Neural progenitor cell (in vitro differentiated cells): ENCODE measurements at regions not wholly inside any gene's neighbourhood (a gene's known extent, or its start where the extent isn't known, plus 50 kb on each side); places are given as distances from the start of the nearest gene placed in this dataset.

Experiments used
- DNase-seq: peaks from one replicate; pipeline ENCODE4 v3.0.0-alpha.2; 2016; ENCODE audit warnings: low spot score
- H2AFZ ChIP-seq: fragments of 200-600 bp; sonication (generic); replicated peaks from 2 replicates; pipeline ENCODE4 v1.6.1; 2016; ENCODE audit warnings: antibody characterized with exemption
- H3F3A ChIP-seq: fragments of 200-600 bp; sonication (generic); 2 replicates; pipeline ENCODE4 v1.6.1; 2016; ENCODE audit warnings: antibody characterized with exemption, low read depth
- H3K27ac ChIP-seq: fragments of 200-600 bp; sonication (generic); 2 replicates; pipeline ENCODE4 v1.5.1; 2016; ENCODE audit warnings: mild to moderate bottlenecking
- H3K27me3 ChIP-seq: fragments of 200-600 bp; sonication (generic); 2 replicates; pipeline ENCODE4 v1.6.1; 2016; ENCODE audit warnings: mild to moderate bottlenecking, moderate library complexity
- H3K36me3 ChIP-seq: fragments of 200-600 bp; sonication (generic); 2 replicates; pipeline ENCODE4 v1.5.1; 2016
- H3K4me1 ChIP-seq: fragments of 200-600 bp; sonication (generic); 2 replicates; pipeline ENCODE4 v1.6.1; 2016; ENCODE audit warnings: mixed run types
- H3K4me2 ChIP-seq: fragments of 200-600 bp; sonication (generic); 2 replicates; pipeline ENCODE4 v1.6.1; 2016
- H3K4me3 ChIP-seq: fragments of 200-600 bp; sonication (generic); 2 replicates; pipeline ENCODE4 v1.5.1; 2016
- H3K79me2 ChIP-seq: fragments of 200-600 bp; sonication (generic); 2 replicates; pipeline ENCODE4 v1.6.1; 2016; ENCODE audit warnings: low read depth
- H3K9ac ChIP-seq: fragments of 200-600 bp; sonication (generic); 2 replicates; pipeline ENCODE4 v1.6.1; 2016
- H3K9me3 ChIP-seq: fragments of 200-600 bp; sonication (generic); 2 replicates; pipeline ENCODE4 v1.5.1; 2016; ENCODE audit warnings: low read depth
- H4K20me1 ChIP-seq: fragments of 200-600 bp; sonication (generic); 2 replicates; pipeline ENCODE4 v1.6.1; 2016; ENCODE audit warnings: low read depth
- H3K27ac Mint-ChIP-seq: 3 replicates; pipeline ENCODE4 v1.8.0; 2021; ENCODE audit warnings: mixed read lengths
- H3K27me3 Mint-ChIP-seq: 2 replicates; pipeline ENCODE4 v1.8.0; 2022; ENCODE audit warnings: low read depth, mild to moderate bottlenecking, inconsistent platforms, moderate library complexity, mixed read lengths; ENCODE audit not compliant: insufficient read depth
- H3K36me3 Mint-ChIP-seq: 3 replicates; pipeline ENCODE4 v1.8.0; 2021; ENCODE audit warnings: mixed read lengths
- H3K4me1 Mint-ChIP-seq: 3 replicates; pipeline ENCODE4 v1.8.0; 2021; ENCODE audit warnings: mixed read lengths
- H3K4me3 Mint-ChIP-seq: 3 replicates; pipeline ENCODE4 v1.8.0; 2021; ENCODE audit warnings: mild to moderate bottlenecking, moderate library complexity, mixed read lengths
- H3K9me3 Mint-ChIP-seq: 3 replicates; pipeline ENCODE4 v1.8.0; 2020; ENCODE audit warnings: mixed read lengths
- EZH2 ChIP-seq: fragments of 200-600 bp; sonication (generic); IDR thresholded peaks from 2 replicates; pipeline ENCODE4 v1.6.1; 2017; ENCODE audit warnings: antibody characterized with exemption, mild to moderate bottlenecking, moderate library complexity
- EZH2phosphoT487 ChIP-seq: fragments of 200-600 bp; sonication (generic); IDR thresholded peaks from 2 replicates; pipeline ENCODE4 v1.6.1; 2017; ENCODE audit warnings: antibody characterized with exemption
- TF ChIP-seq, protein P1 (sequence below): fragments of 200-600 bp; sonication (generic); IDR thresholded peaks from 2 replicates; pipeline ENCODE4 v1.5.1; 2017; ENCODE audit warnings: antibody characterized with exemption, mild to moderate bottlenecking

DNA sequence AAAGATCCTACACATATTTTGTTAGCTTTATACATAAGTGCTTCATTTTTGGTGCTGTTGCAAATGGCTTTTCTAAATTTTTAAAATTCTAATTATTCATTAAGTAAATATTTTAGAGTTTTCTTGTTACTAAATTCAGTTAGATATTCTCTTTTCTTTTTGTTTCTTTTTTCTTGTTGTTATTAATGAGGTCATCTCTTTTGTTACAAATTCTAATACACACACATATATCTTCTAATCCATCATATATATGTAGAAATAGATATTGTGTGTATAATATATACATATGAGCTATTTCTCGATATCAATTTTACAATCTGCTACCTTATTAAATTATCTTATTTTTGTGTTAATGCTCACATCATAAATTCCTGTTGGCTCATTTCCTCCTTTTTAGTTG, 255.9 kb downstream of the GALR1 start:
- TF ChIP-seq EZH2 (no peak), EZH2phosphoT487 (no peak)
- TF ChIP-seq, protein P1, sequence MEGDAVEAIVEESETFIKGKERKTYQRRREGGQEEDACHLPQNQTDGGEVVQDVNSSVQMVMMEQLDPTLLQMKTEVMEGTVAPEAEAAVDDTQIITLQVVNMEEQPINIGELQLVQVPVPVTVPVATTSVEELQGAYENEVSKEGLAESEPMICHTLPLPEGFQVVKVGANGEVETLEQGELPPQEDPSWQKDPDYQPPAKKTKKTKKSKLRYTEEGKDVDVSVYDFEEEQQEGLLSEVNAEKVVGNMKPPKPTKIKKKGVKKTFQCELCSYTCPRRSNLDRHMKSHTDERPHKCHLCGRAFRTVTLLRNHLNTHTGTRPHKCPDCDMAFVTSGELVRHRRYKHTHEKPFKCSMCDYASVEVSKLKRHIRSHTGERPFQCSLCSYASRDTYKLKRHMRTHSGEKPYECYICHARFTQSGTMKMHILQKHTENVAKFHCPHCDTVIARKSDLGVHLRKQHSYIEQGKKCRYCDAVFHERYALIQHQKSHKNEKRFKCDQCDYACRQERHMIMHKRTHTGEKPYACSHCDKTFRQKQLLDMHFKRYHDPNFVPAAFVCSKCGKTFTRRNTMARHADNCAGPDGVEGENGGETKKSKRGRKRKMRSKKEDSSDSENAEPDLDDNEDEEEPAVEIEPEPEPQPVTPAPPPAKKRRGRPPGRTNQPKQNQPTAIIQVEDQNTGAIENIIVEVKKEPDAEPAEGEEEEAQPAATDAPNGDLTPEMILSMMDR: no peak
- no peaks in the 10 kb centered on the region for H3K4me1 ChIP-seq
- H3K27me3 ChIP-seq: no peaks in the 10 kb centered on the region
- no peaks in the 10 kb centered on the region for H3K36me3 ChIP-seq
- H3K9me3 ChIP-seq: no peaks in the 10 kb centered on the region
- peaks cover 5% of the 10 kb centered on the region for H3K27me3 Mint-ChIP-seq
- H3K9ac ChIP-seq: no peak overlapping the region
- H3K4me3 Mint-ChIP-seq: no peak overlapping the region
- H3K27ac Mint-ChIP-seq: no peak overlapping the region
- H3K4me2 ChIP-seq: no peak overlapping the region
- no peaks in the 10 kb centered on the region for H3F3A ChIP-seq
- H4K20me1 ChIP-seq: no peaks in the 10 kb centered on the region
- no peaks in the 10 kb centered on the region for H3K79me2 ChIP-seq
- H3K9me3 Mint-ChIP-seq: peaks cover 2% of the 10 kb centered on the region
- H2AFZ ChIP-seq: no peak overlapping the region
- no peaks in the 10 kb centered on the region for H3K36me3 Mint-ChIP-seq
- no peak overlapping the region for H3K27ac ChIP-seq
- no peak for DNase-seq
- H3K4me1 Mint-ChIP-seq: no peaks in the 10 kb centered on the region
- no peak overlapping the region for H3K4me3 ChIP-seq

DNA sequence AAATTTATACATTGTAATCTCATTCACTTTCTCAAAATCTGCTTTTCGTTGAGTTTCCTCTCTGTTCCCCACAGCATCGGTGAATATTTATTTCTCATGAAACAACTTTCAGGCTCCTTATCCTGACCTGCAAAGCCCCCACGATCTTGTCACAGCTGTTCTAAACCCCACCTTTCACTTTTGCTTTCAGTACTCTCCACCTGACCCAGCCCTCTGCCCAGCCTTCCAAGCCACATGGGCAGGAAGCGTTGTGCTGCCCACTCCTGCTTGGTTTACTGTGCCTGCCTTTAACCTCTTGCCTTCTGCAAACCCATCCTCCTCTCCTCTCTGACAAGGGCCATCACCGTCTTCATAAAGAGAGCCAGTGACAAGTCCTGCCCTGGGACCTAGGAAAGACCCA, 262.5 kb downstream of the GALR1 start:
- Mint-ChIP-seq H3K27me3 (peaks cover 2% of the 10 kb centered on the region), H3K27ac (no peak overlapping the region), H3K36me3 (no peaks in the 10 kb centered on the region), H3K4me1 (no peaks in the 10 kb centered on the region), H3K4me3 (no peak overlapping the region), H3K9me3 (peaks cover 6% of the 10 kb centered on the region)
- no peaks in the 10 kb centered on the region for H3F3A ChIP-seq
- H2AFZ ChIP-seq: no peak overlapping the region
- DNase-seq: no peak
- H3K4me3 ChIP-seq: no peak overlapping the region
- H3K79me2 ChIP-seq: no peaks in the 10 kb centered on the region
- no peaks in the 10 kb centered on the region for H3K9me3 ChIP-seq
- TF ChIP-seq EZH2 (no peak), EZH2phosphoT487 (no peak)
- TF ChIP-seq, protein P1: no peak
- H3K36me3 ChIP-seq: no peaks in the 10 kb centered on the region
- no peaks in the 10 kb centered on the region for H4K20me1 ChIP-seq
- H3K4me2 ChIP-seq: no peak overlapping the region
- H3K27ac ChIP-seq: no peak overlapping the region
- H3K4me1 ChIP-seq: no peaks in the 10 kb centered on the region
- no peaks in the 10 kb centered on the region for H3K27me3 ChIP-seq
- no peak overlapping the region for H3K9ac ChIP-seq

DNA sequence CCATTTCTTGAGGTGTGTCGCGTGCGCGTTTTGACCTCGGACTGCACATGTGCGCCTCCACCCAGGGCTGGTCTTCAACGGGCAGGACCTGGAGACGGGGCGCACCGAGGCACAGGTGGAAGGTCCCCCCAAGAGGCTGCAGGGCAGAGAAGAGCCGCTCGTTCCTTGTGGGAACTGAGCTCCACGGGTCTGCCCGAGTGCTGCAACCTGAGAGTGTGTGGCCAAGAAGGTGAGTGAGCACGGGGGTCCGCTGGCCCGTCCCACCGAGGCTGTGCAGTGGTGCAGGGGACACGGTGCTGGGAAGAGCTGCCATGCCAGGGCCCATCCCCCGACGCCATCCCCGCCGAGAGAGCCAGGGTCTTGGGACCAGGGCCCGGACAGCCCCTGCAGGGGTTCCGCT, 268.3 kb downstream of the GALR1 start:
- Histone ChIP-seq H3K9me3 (no peaks in the 10 kb centered on the region), H3K27me3 (no peaks in the 10 kb centered on the region), H3F3A (no peaks in the 10 kb centered on the region), H3K79me2 (no peaks in the 10 kb centered on the region), H2AFZ (no peak overlapping the region), H3K4me2 (no peak overlapping the region), H3K4me3 (no peak overlapping the region), H3K27ac (no peak overlapping the region), H3K9ac (no peak overlapping the region), H4K20me1 (no peaks in the 10 kb centered on the region), H3K36me3 (no peaks in the 10 kb centered on the region), H3K4me1 (no peaks in the 10 kb centered on the region)
- Mint-ChIP-seq H3K4me1 (no peaks in the 10 kb centered on the region), H3K9me3 (peaks cover 4% of the 10 kb centered on the region), H3K27me3 (peaks cover 2% of the 10 kb centered on the region), H3K36me3 (no peaks in the 10 kb centered on the region), H3K4me3 (no peak overlapping the region), H3K27ac (no peak overlapping the region)
- no peak for TF ChIP-seq EZH2
- no peak for TF ChIP-seq EZH2phosphoT487
- TF ChIP-seq, protein P1: no peak
- no peak for DNase-seq

DNA sequence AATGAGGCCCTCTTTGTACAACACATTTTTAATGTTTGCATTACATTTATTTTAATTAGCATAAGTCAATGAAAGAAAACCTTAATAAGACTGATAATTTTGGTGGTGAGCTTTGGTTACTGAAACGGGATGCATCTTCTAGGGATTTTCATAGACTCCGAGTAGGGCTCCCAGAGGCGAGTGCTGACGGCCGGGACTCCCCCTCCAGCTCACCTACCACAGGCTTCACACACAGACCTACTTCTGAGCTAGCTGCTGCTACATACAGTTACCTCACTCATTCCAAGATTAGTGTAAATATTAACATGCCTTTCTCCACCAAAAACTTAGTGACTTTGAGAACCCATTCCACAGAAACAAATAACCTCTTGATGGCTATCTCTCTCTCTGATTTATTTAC, 271.1 kb downstream of the GALR1 start:
- Histone ChIP-seq H3F3A (no peaks in the 10 kb centered on the region), H3K4me1 (no peaks in the 10 kb centered on the region), H3K4me3 (no peak overlapping the region), H4K20me1 (no peaks in the 10 kb centered on the region), H3K36me3 (no peaks in the 10 kb centered on the region), H3K9ac (no peak overlapping the region), H3K27me3 (no peaks in the 10 kb centered on the region), H3K4me2 (no peak overlapping the region), H3K79me2 (no peaks in the 10 kb centered on the region), H3K27ac (no peak overlapping the region), H2AFZ (no peak overlapping the region), H3K9me3 (no peaks in the 10 kb centered on the region)
- Mint-ChIP-seq H3K27me3 (peaks cover 2% of the 10 kb centered on the region), H3K9me3 (no peaks in the 10 kb centered on the region), H3K36me3 (no peaks in the 10 kb centered on the region), H3K27ac (no peak overlapping the region), H3K4me3 (no peak overlapping the region), H3K4me1 (no peaks in the 10 kb centered on the region)
- TF ChIP-seq, protein P1: no peak
- TF ChIP-seq EZH2phosphoT487 (no peak), EZH2 (no peak)
- no peak for DNase-seq
